OCI-LY1 (cell line): ENCODE measurements at regions not wholly inside any gene's neighbourhood (a gene's known extent, or its start where the extent isn't known, plus 50 kb on each side); places are given as distances from the start of the nearest gene placed in this dataset.

Experiments
- H2AFZ ChIP-seq: fragments of 200-600 bp; sonication (generic), shearing (Covaris generic); 2 replicates; pipeline ENCODE4 v1.6.0; 2014; ENCODE audit warnings: antibody characterized with exemption, mild to moderate bottlenecking, low read length
- H3F3A ChIP-seq: fragments of 200-600 bp; sonication (generic), shearing (Covaris generic); 2 replicates; pipeline ENCODE4 v1.6.0; 2014; ENCODE audit warnings: mild to moderate bottlenecking, antibody characterized with exemption, low read length, moderate library complexity; ENCODE audit not compliant: insufficient read depth
- H3K27ac ChIP-seq: fragments of 200-600 bp; sonication (generic); 2 replicates; pipeline ENCODE4 v1.5.1; 2014; ENCODE audit warnings: low read length, mixed run types, mild to moderate bottlenecking, low read depth; ENCODE audit not compliant: poor library complexity, severe bottlenecking
- H3K27me3 ChIP-seq: fragments of 200-600 bp; sonication (generic); 2 replicates; pipeline ENCODE4 v1.6.0; 2014; ENCODE audit warnings: antibody characterized with exemption, mild to moderate bottlenecking, low read length, moderate library complexity; ENCODE audit not compliant: insufficient read depth
- H3K36me3 ChIP-seq: fragments of 200-600 bp; sonication (generic); 2 replicates; pipeline ENCODE4 v1.6.1; 2014; ENCODE audit warnings: mild to moderate bottlenecking, antibody characterized with exemption, low read length, moderate library complexity, mixed read lengths; ENCODE audit not compliant: insufficient read depth
- H3K4me1 ChIP-seq: fragments of 200-600 bp; sonication (generic); 2 replicates; pipeline ENCODE4 v1.5.1; 2014; ENCODE audit warnings: mild to moderate bottlenecking, low read length, moderate library complexity; ENCODE audit not compliant: insufficient read depth, severe bottlenecking
- H3K4me2 ChIP-seq: fragments of 200-600 bp; sonication (generic), shearing (Covaris generic); 2 replicates; pipeline ENCODE4 v1.6.1; 2014; ENCODE audit warnings: low read length
- H3K4me3 ChIP-seq: fragments of 200-600 bp; sonication (generic); 2 replicates; pipeline ENCODE4 v1.5.1; 2014; ENCODE audit warnings: low read length, low read depth, mild to moderate bottlenecking, mixed read lengths; ENCODE audit not compliant: poor library complexity, severe bottlenecking
- H3K79me2 ChIP-seq: fragments of 200-600 bp; shearing (Covaris generic); 2 replicates; pipeline ENCODE4 v1.6.1; 2016; ENCODE audit warnings: mixed run types, low read length, mixed read lengths; ENCODE audit not compliant: insufficient read depth
- H3K9ac ChIP-seq: fragments of 200-600 bp; sonication (generic), shearing (Covaris generic); 2 replicates; pipeline ENCODE4 v1.6.1; 2014; ENCODE audit warnings: mild to moderate bottlenecking, low read length, mixed read lengths
- H3K9me2 ChIP-seq: fragments of 200-600 bp; sonication (generic), shearing (Covaris generic); 2 replicates; pipeline ENCODE4 v1.6.1; 2014; ENCODE audit warnings: low read depth, mild to moderate bottlenecking, low read length, mixed read lengths
- H3K9me3 ChIP-seq: fragments of 200-600 bp; shearing (Covaris generic); 2 replicates; pipeline ENCODE4 v1.6.1; 2014; ENCODE audit warnings: low read length, mixed read lengths
- H4K20me1 ChIP-seq: fragments of 200-600 bp; sonication (generic), shearing (Covaris generic); 2 replicates; pipeline ENCODE4 v1.6.0; 2016; ENCODE audit warnings: mild to moderate bottlenecking, low read length; ENCODE audit not compliant: insufficient read depth
- CTCF ChIP-seq: fragments of 200-600 bp; sonication (generic), shearing (Covaris generic); IDR thresholded peaks from 2 replicates; pipeline ENCODE4 v1.5.1; 2017; ENCODE audit warnings: mild to moderate bottlenecking, antibody characterized with exemption, low read length, moderate library complexity, mixed read lengths
- EZH2 ChIP-seq: fragments of 200-600 bp; sonication (generic), shearing (Covaris generic); IDR thresholded peaks from 2 replicates; pipeline ENCODE4 v1.8.0; 2017; ENCODE audit warnings: borderline replicate concordance, mixed run types, mild to moderate bottlenecking, antibody characterized with exemption, low read length, moderate library complexity, mixed read lengths

DNA sequence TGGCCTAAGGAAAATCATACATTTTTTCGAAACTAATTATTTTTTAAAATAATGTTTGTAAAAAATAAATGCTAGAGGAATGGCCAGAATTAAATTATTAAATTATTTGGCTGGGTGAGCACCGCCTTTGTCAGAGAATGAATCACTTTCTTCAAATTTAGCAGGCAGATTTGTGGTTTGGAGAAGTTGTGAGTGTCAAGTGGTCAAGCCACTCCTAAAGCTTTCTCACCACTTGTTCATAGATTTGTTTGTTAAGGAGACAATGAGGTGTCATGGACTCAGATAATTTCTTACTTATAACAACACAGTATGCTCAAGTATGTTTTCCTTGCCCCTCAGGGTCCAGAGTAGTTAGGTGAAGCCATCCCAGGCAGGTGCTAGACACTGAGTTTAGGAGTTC, 196.2 kb downstream of the TUSC7 start:
- no peak overlapping the region for H3K9ac ChIP-seq
- H2AFZ ChIP-seq = no peak overlapping the region
- no peaks in the 10 kb centered on the region for H3K4me1 ChIP-seq
- H3K4me3 ChIP-seq = no peak overlapping the region
- H3K9me2 ChIP-seq = no peaks in the 10 kb centered on the region
- H3K27me3 ChIP-seq = no peaks in the 10 kb centered on the region
- no peaks in the 10 kb centered on the region for H3K79me2 ChIP-seq
- no peaks in the 10 kb centered on the region for H4K20me1 ChIP-seq
- no peaks in the 10 kb centered on the region for H3F3A ChIP-seq
- no peak overlapping the region for H3K4me2 ChIP-seq
- no peaks in the 10 kb centered on the region for H3K9me3 ChIP-seq
- H3K27ac ChIP-seq = no peak overlapping the region
- no peak for TF ChIP-seq CTCF
- TF ChIP-seq EZH2 = no peak
- H3K36me3 ChIP-seq = no peaks in the 10 kb centered on the region

DNA sequence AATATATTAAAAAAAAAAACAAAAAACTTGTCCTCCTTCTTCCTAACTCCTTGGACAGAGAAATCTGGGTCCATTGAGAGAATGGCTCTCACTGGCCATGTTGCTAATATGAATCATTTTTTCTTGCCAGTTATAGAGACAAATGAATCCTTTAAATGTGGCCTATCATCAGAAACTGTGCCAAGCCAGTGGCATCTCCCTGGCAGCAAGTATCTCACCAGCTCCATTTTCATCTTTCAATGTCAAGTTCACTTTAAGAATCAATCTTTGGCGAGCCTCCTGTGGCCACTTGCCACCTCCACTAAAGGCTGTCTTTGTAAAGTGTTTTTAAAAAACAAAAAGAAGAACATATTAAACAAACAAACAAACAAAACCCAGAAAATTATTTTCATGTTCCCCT, 202.5 kb downstream of the TUSC7 start:
- no peaks in the 10 kb centered on the region for H3K9me2 ChIP-seq
- no peak overlapping the region for H3K4me3 ChIP-seq
- TF ChIP-seq CTCF (no peak), EZH2 (no peak)
- no peaks in the 10 kb centered on the region for H3K9me3 ChIP-seq
- H4K20me1 ChIP-seq = no peaks in the 10 kb centered on the region
- no peaks in the 10 kb centered on the region for H3F3A ChIP-seq
- no peaks in the 10 kb centered on the region for H3K27me3 ChIP-seq
- no peak overlapping the region for H3K4me2 ChIP-seq
- H3K4me1 ChIP-seq = no peaks in the 10 kb centered on the region
- no peaks in the 10 kb centered on the region for H3K36me3 ChIP-seq
- no peak overlapping the region for H2AFZ ChIP-seq
- no peaks in the 10 kb centered on the region for H3K79me2 ChIP-seq
- no peak overlapping the region for H3K27ac ChIP-seq
- H3K9ac ChIP-seq = no peak overlapping the region

- no peak overlapping the region for H3K4me3 ChIP-seq
- H2AFZ ChIP-seq = no peak overlapping the region
- no peaks in the 10 kb centered on the region for H3K9me3 ChIP-seq
- H3K4me1 ChIP-seq = no peaks in the 10 kb centered on the region
- no peaks in the 10 kb centered on the region for H3K36me3 ChIP-seq
- H3K4me2 ChIP-seq = no peak overlapping the region
- no peaks in the 10 kb centered on the region for H3K27me3 ChIP-seq
- no peak overlapping the region for H3K27ac ChIP-seq
- no peak overlapping the region for H3K9ac ChIP-seq
- no peaks in the 10 kb centered on the region for H3K79me2 ChIP-seq
- TF ChIP-seq CTCF = no peak
- TF ChIP-seq EZH2 = no peak
- no peaks in the 10 kb centered on the region for H3F3A ChIP-seq
- H4K20me1 ChIP-seq = no peaks in the 10 kb centered on the region
- no peaks in the 10 kb centered on the region for H3K9me2 ChIP-seq
Measured at GRCh38 chr3:116914004-116914403, 204.4 kb downstream of the TUSC7 start.
